ENCODE measurements at regions not wholly inside any gene's neighbourhood (a gene's known extent, or its start where the extent isn't known, plus 50 kb on each side); places are given as distances from the start of the nearest gene placed in this dataset.

DNA sequence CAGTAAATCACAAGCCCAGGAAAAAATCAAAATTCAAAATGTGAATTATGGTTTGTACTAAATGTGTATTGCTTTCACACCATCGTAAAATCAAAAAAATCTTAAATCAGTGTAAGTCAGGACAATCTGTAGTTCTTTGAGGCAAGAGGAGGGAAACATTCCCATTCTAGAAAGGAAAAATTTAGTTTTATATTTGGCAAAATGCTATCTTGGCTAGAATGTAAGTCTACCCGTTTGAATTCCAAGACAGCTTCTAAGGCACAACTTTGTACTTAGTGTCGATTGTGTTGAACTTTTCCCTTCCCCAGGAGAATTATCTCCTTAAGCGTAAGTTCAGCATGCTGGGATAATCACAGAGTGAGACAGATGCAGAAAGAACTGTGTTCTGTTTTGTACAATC, 638.2 kb upstream of the LRRTM1 start:
- TF ChIP-seq CTCF (IDR thresholded peaks at IDR 0.05; ENCODE audit: borderline replicate concordance, extremely low read depth, low read length, poor library complexity, severe bottlenecking), result no peak
- TF ChIP-seq EZH2 (IDR thresholded peaks at IDR 0.05; ENCODE audit: borderline replicate concordance, low read depth, low read length, severe bottlenecking), result no peak
